ENCODE measurements at regions not wholly inside any gene's neighbourhood (a gene's known extent, or its start where the extent isn't known, plus 50 kb on each side); places are given as distances from the start of the nearest gene placed in this dataset.

DNA sequence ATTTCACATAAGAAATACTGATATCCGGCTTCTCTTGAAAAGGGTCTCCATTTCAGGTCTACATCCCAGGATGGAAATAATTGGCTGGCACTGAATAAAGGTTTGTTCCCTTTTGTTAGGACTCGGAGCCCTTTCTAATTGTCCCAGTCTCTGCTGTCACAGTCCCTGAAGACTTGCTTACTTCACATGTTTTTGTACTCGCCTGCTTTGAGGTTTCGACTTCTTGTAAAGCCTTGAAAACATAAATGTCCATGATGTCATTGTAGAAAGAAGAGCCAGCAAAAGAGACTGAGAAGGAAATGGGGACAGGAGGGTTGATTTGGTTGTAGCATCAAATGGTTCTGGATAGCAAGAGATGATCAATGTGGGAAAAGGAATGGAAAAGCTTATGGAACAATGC, 963.4 kb upstream of the SEMA6D start:
- no peak overlapping the region for H3K4me3 ChIP-seq
- no peak overlapping the region for H3K9ac ChIP-seq (ENCODE audit: low read depth in 2 of 2, low read length in 2 of 2)
- H3K36me3 ChIP-seq: no peaks in the 10 kb centered on the region
- intact Hi-C loops (cut with DNase I): no loop called here
- no peaks in the 10 kb centered on the region for H3K4me1 ChIP-seq
- no peaks in the 10 kb centered on the region for H3K9me3 ChIP-seq
- DNase-seq: no peak
- H3K27ac ChIP-seq: no peak overlapping the region
- H3K27me3 ChIP-seq: no peaks in the 10 kb centered on the region
- no peak for TF ChIP-seq CTCF (IDR thresholded peaks at IDR 0.05)

DNA sequence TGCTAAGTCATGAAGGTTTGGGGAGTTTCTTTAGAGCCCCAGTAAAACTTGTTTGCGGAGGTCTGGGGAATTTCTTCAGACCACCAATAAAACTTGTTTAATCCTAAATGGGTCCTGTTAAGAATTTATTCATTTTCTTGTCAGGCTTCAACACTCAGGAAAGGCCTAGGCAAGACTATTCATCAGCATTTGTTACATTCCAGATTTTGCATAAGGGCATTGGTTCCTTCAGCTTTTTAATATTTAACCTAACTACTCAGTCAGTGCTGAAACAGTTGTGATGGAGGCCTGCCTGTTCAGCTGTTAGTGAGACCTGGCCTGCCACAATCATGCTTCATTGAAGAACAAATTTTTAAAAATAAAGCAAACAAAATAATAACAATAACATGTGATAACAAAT, 954.2 kb upstream of the SEMA6D start:
- Histone ChIP-seq H3K4me1 (no peaks in the 10 kb centered on the region), H3K9me3 (no peaks in the 10 kb centered on the region), H3K4me3 (no peak overlapping the region), H3K36me3 (no peaks in the 10 kb centered on the region), H3K9ac (ENCODE audit: low read depth in 2 of 2, low read length in 2 of 2) (no peak overlapping the region), H3K27me3 (no peaks in the 10 kb centered on the region), H3K27ac (no peak overlapping the region)
- intact Hi-C loops (cut with DNase I): no loop called here
- DNase-seq: no peak
- no peak for TF ChIP-seq CTCF (IDR thresholded peaks at IDR 0.05)

DNA sequence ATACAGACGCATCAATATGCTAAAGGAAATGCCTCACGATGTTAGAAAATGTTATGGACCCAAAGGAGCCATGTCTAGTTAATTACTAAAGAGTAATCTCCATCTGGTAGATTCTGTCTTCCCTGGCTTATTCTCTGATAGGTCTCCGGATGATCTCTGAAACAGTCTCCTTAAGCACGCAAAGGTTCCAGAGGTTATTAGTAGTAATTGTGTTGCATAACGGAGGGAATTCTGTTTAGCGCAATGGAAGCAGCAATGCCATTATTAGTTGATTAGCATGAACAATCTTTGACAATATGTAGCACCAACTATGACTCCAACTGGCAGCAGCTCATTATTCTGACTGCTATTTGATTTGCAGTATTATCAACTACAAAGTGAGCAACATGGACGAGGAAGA, 952.5 kb upstream of the SEMA6D start:
- no peaks in the 10 kb centered on the region for H3K27me3 ChIP-seq
- no peaks in the 10 kb centered on the region for H3K36me3 ChIP-seq
- intact Hi-C loops (cut with DNase I): no loop called here
- H3K9ac ChIP-seq (ENCODE audit: low read depth in 2 of 2, low read length in 2 of 2): no peak overlapping the region
- no peak for TF ChIP-seq CTCF (IDR thresholded peaks at IDR 0.05)
- DNase-seq: no peak
- no peak overlapping the region for H3K27ac ChIP-seq
- no peak overlapping the region for H3K4me3 ChIP-seq
- H3K4me1 ChIP-seq: no peaks in the 10 kb centered on the region
- no peaks in the 10 kb centered on the region for H3K9me3 ChIP-seq

- no peak for DNase-seq
- Histone ChIP-seq H3K4me1 (no peaks in the 10 kb centered on the region), H3K9me3 (no peaks in the 10 kb centered on the region), H3K4me3 (no peak overlapping the region), H3K27ac (no peak overlapping the region), H3K36me3 (no peaks in the 10 kb centered on the region), H3K27me3 (no peaks in the 10 kb centered on the region), H3K9ac (ENCODE audit: low read depth in 2 of 2, low read length in 2 of 2) (no peak overlapping the region)
- TF ChIP-seq CTCF (IDR thresholded peaks at IDR 0.05): no peak
- intact Hi-C loops (cut with DNase I): no loop called here
Measured at GRCh38 chr15:46766021-46766420, 951.3 kb upstream of the SEMA6D start.

- Histone ChIP-seq H3K9me3 (no peaks in the 10 kb centered on the region), H3K4me1 (no peaks in the 10 kb centered on the region), H3K4me3 (no peak overlapping the region), H3K27ac (no peak overlapping the region), H3K27me3 (no peaks in the 10 kb centered on the region), H3K9ac (ENCODE audit: low read depth in 2 of 2, low read length in 2 of 2) (no peak overlapping the region), H3K36me3 (no peaks in the 10 kb centered on the region)
- intact Hi-C loops (cut with DNase I): no loop called here
- TF ChIP-seq CTCF (IDR thresholded peaks at IDR 0.05): no peak
- DNase-seq: no peak
Measured at GRCh38 chr15:46768287-46768686, 949.0 kb upstream of the SEMA6D start.

DNA sequence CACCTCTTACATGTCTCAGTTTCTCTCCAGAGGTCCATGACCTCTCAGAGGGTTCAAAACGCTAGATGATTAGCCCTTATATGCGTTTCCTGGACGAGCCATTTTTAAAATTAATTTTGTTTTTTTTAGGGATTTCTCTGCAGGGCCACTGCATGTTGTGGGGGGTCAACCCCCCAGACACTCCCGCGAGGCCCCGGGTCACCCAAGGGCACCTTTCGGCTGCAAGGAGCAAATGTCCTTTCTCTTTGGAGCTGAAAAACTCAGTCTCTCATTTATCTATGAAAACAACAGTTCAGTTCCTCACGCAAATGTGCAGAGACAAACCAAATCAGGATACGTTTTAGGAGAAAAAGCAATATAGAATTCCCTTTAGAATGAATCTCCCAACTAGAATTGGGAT, 944.3 kb upstream of the SEMA6D start:
- TF ChIP-seq CTCF (IDR thresholded peaks at IDR 0.05): no peak
- H3K4me3 ChIP-seq: no peak overlapping the region
- no peaks in the 10 kb centered on the region for H3K9me3 ChIP-seq
- no peak for DNase-seq
- no peak overlapping the region for H3K27ac ChIP-seq
- intact Hi-C loops (cut with DNase I): no loop called here
- no peaks in the 10 kb centered on the region for H3K27me3 ChIP-seq
- no peak overlapping the region for H3K9ac ChIP-seq (ENCODE audit: low read depth in 2 of 2, low read length in 2 of 2)
- H3K4me1 ChIP-seq: no peaks in the 10 kb centered on the region
- no peaks in the 10 kb centered on the region for H3K36me3 ChIP-seq

All from colonic mucosa (tissue), 4 donors.